Right ventricle myocardium inferior (tissue), 1 donor: ENCODE measurements at regions not wholly inside any gene's neighbourhood (a gene's known extent, or its start where the extent isn't known, plus 50 kb on each side); places are given as distances from the start of the nearest gene placed in this dataset.
"Not testable (repeated sequence)": the region's sequence is repeated elsewhere in the genome, so short reads cannot be mapped to it uniquely, and the experiment has no call there.

Source experiments
- ATAC-seq: fragments of 200-7000 bp; cut with Tn5 transposase; one replicate; pipeline ENCODE4 v1.9.1; 2020; ENCODE audit warnings: mild to moderate bottlenecking, moderate library complexity
- DNase-seq: peaks from one replicate; pipeline ENCODE4 v3.0.0; 2021; ENCODE audit errors: missing footprints
- intact Hi-C: fragments of 100-400 bp; cut with DNase I; formaldehyde crosslinking; loops from one replicate; pipeline ENCODE4 v1.11.0; 2022
- donor health status: DM: no; HTN: yes; CAD: no; lungs with severe emphysema.

GRCh38 chr1:190658907-190659306 lies 181.2 kb upstream of the BRINP3 start:
- no peak for ATAC-seq
- DNase-seq, result no peak
- intact Hi-C loops, result no loop called here

- ATAC-seq (no peak), DNase-seq (no peak)
- intact Hi-C loops, result no loop called here
These were observed 186.3 kb upstream of the BRINP3 start for GRCh38 chr1:190663962-190664361.

GRCh38 chr1:190665045-190665444 lies 187.4 kb upstream of the BRINP3 start:
- no peak for ATAC-seq
- intact Hi-C loops, result no loop called here
- DNase-seq, result no peak

- no peak for DNase-seq
- intact Hi-C loops, result no loop called here
- ATAC-seq, result no peak
These were observed 190.2 kb upstream of the BRINP3 start for GRCh38 chr1:190667914-190668313.

- no peak for ATAC-seq
- DNase-seq, result no peak
- intact Hi-C loops, result no loop called here
These were observed 201.4 kb upstream of the BRINP3 start for GRCh38 chr1:190679044-190679443.

- DNase-seq (no peak), ATAC-seq (no peak)
- intact Hi-C loops, result no loop called here
These were observed 201.8 kb upstream of the BRINP3 start for GRCh38 chr1:190679454-190679853.

DNA sequence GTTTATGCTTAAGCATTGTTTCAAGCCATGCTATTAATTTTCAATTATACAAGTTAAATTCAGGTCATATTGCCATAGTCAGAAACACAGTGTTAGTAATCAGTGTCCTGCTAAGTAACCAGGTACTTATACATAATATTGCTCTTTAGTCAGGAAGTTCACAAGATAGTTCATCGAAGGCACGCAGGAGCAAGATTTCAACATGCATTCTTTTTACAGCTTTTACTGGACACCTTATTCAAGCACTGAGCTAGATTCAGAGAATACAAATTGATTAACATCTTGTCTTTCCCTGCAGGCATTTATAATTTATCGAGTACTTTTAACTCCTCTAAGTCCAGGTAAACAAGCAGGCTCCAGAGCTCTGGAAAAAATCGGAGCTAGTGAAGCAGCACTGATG lies 202.3 kb upstream of the BRINP3 start:
- ATAC-seq, result no peak
- intact Hi-C loops, result no loop called here
- DNase-seq, result no peak

DNA sequence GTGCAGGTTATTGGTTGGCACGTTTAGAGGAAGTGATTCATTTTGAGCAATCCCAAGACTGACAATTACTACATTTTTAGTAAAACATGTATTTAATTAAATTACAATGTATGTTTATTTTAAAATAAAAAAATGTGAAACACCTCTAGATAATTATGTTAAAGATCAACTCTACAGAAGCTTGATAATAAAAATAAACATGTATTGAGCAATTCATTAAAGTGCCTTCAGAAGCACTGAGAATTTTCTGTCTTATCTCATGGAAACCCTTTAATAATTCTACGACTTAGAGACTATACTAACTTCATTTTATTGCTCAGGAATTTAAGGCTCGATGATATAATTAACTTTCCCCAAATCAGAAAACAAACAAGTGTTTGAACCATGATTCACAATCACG lies 208.0 kb upstream of the BRINP3 start:
- ATAC-seq, result no peak
- DNase-seq, result no peak
- intact Hi-C loops, result no loop called here

GRCh38 chr1:190688096-190688495 lies 210.4 kb upstream of the BRINP3 start:
- DNase-seq (no peak), ATAC-seq (no peak)
- intact Hi-C loops, result no loop called here

- intact Hi-C loops, DNase-seq, ATAC-seq: not testable (repeated sequence)
These were observed 220.8 kb upstream of the BRINP3 start for GRCh38 chr1:190698488-190698887.

- DNase-seq, result no peak
- intact Hi-C loops, result no loop called here
- ATAC-seq, result no peak
These were observed 221.5 kb upstream of the BRINP3 start for GRCh38 chr1:190699165-190699564.

GRCh38 chr1:190708418-190709057 lies 230.9 kb upstream of the BRINP3 start:
- ATAC-seq, result no peak
- DNase-seq, result no peak
- intact Hi-C loops, result no loop called here

- intact Hi-C loops, result no loop called here
These were observed 233.4 kb upstream of the BRINP3 start for GRCh38 chr1:190711069-190711468.

DNA sequence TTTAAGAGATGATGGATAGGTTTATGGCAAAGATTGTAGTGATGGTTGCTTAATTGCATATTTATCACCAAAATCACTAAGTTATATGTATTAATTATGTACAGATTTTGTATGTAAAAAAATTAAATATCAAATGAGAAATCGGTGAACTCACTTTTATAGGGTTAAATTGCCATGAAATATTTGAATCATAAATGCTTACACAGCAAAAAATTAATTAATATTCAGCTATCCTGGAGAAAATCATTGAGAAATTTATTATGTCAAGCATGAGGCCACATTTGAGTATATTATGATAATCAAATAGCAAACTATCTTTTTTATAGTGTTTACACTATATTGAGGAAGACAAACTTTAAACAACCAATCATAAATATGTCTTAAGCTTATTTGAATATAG lies 239.4 kb upstream of the BRINP3 start:
- no peak for DNase-seq
- intact Hi-C loops, result no loop called here
- ATAC-seq, result no peak

More at GRCh38 chr1:190711069-190711468, 233.4 kb upstream of the BRINP3 start:
- DNase-seq, result no peak
- no peak for ATAC-seq

DNA sequence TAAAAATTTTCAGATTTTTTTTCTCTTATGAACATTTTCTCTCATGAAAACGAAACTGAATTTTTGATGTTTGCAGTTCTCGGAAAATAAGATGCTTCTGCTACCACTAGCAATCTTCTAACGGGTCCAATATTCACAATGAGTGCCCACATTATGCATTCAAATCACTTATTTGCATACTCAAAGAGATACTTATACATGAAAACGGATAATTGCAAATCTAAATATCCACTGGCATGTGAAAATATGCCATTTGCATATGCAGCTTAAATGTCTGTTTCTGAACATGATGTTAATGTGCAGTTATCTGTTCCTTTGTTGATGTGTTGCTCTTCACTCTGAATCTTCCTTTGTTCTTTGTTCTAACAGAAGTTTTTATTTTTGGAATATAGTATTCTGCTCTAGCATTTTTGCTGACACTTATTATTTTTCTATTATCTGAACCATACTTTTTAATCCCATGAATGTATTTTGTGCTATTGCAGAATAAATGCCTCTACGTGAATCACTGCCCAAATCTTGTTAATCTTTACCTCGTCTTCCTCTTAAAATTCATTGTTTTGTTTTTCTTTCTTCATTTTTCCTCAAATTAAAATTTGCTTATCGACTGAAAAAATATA lies 259.4 kb upstream of the BRINP3 start:
- DNase-seq (no peak), ATAC-seq (no peak)
- intact Hi-C loops, result no loop called here

- DNase-seq, result no peak
- intact Hi-C loops, result no loop called here
These were observed 260.7 kb upstream of the BRINP3 start for GRCh38 chr1:190738317-190738716.

GRCh38 chr1:190739926-190740325 lies 262.3 kb upstream of the BRINP3 start:
- DNase-seq (no peak), ATAC-seq (no peak)
- intact Hi-C loops, result no loop called here

More at GRCh38 chr1:190738317-190738716, 260.7 kb upstream of the BRINP3 start:
- ATAC-seq, result no peak

DNA sequence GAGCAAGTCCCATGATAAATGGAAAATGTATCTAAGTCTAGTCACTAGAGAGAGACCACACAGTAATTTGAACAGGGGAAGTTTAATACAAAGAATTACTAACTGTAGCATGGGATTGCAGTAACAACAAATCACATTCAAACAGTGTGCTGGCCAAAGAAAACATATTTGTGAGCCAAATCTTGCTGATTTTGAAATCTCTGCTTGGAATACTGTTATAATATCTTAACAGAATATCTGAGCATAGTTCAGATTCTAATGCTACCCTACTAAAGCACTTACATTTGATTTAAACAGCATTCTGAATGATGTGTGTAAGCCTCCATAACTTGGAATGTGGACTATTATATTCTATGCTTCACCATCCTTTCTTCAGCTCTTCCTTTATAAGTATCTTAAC lies 270.0 kb upstream of the BRINP3 start:
- intact Hi-C loops, result no loop called here
- no peak for DNase-seq
- ATAC-seq, result no peak

GRCh38 chr1:190752131-190752530 lies 274.5 kb upstream of the BRINP3 start:
- intact Hi-C loops, result no loop called here
- ATAC-seq (no peak), DNase-seq (no peak)

DNA sequence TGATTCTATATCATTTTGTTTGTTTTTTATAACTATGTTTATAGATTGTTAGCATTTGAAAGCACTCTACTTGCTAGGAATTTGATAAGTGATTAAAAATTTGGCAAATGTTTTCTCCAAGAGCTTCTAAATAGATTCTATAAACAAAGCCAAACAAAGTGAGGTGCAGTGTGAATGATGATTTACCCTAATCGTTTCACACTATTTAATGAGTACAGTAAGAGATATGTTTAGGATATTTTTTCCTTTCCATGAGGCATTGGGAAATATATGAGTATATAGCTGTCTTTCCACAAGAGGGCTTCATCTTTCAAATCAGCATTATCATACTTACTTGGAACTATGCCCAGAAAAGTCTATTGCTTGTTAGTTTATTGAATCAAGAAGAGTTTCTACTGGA lies 277.0 kb upstream of the BRINP3 start:
- intact Hi-C loops, result no loop called here
- no peak for ATAC-seq
- no peak for DNase-seq

DNA sequence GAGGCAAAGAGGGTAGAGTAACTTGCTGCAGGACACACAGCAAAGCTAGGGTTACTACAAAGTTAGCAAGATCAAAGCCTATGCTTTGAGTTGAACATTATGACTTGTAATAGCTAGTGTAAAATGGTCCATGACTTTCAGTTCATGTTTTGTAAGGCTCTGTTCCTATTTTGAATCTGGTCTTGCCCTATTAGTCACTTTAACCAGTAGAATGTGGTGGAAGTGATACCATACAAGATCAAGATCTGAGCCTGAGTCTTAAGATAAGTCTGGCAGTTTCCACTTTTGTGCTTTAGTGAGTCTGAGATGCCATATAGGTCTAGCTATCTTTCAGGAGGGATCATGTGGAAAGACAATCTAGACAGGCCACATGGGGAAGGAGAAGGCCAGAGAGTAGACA lies 282.1 kb upstream of the BRINP3 start:
- DNase-seq, result no peak
- ATAC-seq, result no peak
- intact Hi-C loops, result no loop called here
